ENCODE measurements at regions not wholly inside any gene's neighbourhood (a gene's known extent, or its start where the extent isn't known, plus 50 kb on each side); places are given as distances from the start of the nearest gene placed in this dataset.

GRCh38 chr2:143893371-143893770 lies 626.5 kb downstream of the ZEB2 start:
- H3K4me3 ChIP-seq: no peak overlapping the region
- no peaks in the 10 kb centered on the region for H3K27me3 ChIP-seq
- no peak for ATAC-seq
- no peaks in the 10 kb centered on the region for H3K4me1 ChIP-seq
- H3K27ac ChIP-seq: no peak overlapping the region
- TF ChIP-seq CTCF (IDR thresholded peaks at IDR 0.05): no peak
- no peak for TF ChIP-seq POLR2A (IDR thresholded peaks at IDR 0.05)
- intact Hi-C loops (cut with DNase I): no loop called here
- H3K36me3 ChIP-seq (replicated peaks in 1 of 2; ENCODE audit: insufficient read depth in 1 of 2, low read depth in 2 of 2): no peaks in the 10 kb centered on the region
- WGBS, 2 donors: 89 to 92% methylated on average over 3 of the region's 3 CpGs
- no peak for DNase-seq
- no peaks in the 10 kb centered on the region for H3K9me3 ChIP-seq

- TF ChIP-seq CTCF (IDR thresholded peaks at IDR 0.05) (no peak), POLR2A (IDR thresholded peaks at IDR 0.05) (no peak)
- 78 to 79% methylated on average over 7 of the region's 7 CpGs for whole genome bisulfite sequencing, 2 donors
- H3K27ac ChIP-seq: no peak overlapping the region
- H3K27me3 ChIP-seq: no peaks in the 10 kb centered on the region
- H3K9me3 ChIP-seq: no peaks in the 10 kb centered on the region
- no peak overlapping the region for H3K4me3 ChIP-seq
- H3K4me1 ChIP-seq: no peaks in the 10 kb centered on the region
- H3K36me3 ChIP-seq (replicated peaks in 1 of 2; ENCODE audit: insufficient read depth in 1 of 2, low read depth in 2 of 2): no peaks in the 10 kb centered on the region
- ATAC-seq: no peak
- DNase-seq: no peak
- intact Hi-C loops (cut with DNase I): no loop called here
These were observed 628.0 kb downstream of the ZEB2 start for GRCh38 chr2:143891879-143892308.

GRCh38 chr2:143890798-143891197 lies 629.1 kb downstream of the ZEB2 start:
- Histone ChIP-seq H3K36me3 (replicated peaks in 1 of 2; ENCODE audit: insufficient read depth in 1 of 2, low read depth in 2 of 2) (no peaks in the 10 kb centered on the region), H3K4me3 (no peak overlapping the region), H3K27ac (no peak overlapping the region), H3K27me3 (no peaks in the 10 kb centered on the region), H3K4me1 (no peaks in the 10 kb centered on the region), H3K9me3 (no peaks in the 10 kb centered on the region)
- TF ChIP-seq POLR2A (IDR thresholded peaks at IDR 0.05): no peak
- no peak for TF ChIP-seq CTCF (IDR thresholded peaks at IDR 0.05)
- DNase-seq: no peak
- ATAC-seq: no peak
- 54 to 55% methylated on average over 3 of the region's 3 CpGs for WGBS, 2 donors
- intact Hi-C loops (cut with DNase I): no loop called here

- Histone ChIP-seq H3K9me3 (no peaks in the 10 kb centered on the region), H3K4me1 (no peaks in the 10 kb centered on the region), H3K4me3 (no peak overlapping the region), H3K36me3 (replicated peaks in 1 of 2; ENCODE audit: insufficient read depth in 1 of 2, low read depth in 2 of 2) (no peaks in the 10 kb centered on the region), H3K27me3 (no peaks in the 10 kb centered on the region), H3K27ac (no peak overlapping the region)
- intact Hi-C loops (cut with DNase I): no loop called here
- no peak for ATAC-seq
- no peak for DNase-seq
- WGBS, 2 donors: 87 to 92% methylated on average over 4 of the region's 4 CpGs
- no peak for TF ChIP-seq POLR2A (IDR thresholded peaks at IDR 0.05)
- TF ChIP-seq CTCF (IDR thresholded peaks at IDR 0.05): no peak
These were observed 630.7 kb downstream of the ZEB2 start for GRCh38 chr2:143889216-143889615.

GRCh38 chr2:143885461-143885860 lies 634.5 kb downstream of the ZEB2 start:
- H3K27me3 ChIP-seq: no peaks in the 10 kb centered on the region
- H3K4me1 ChIP-seq: no peaks in the 10 kb centered on the region
- DNase-seq: no peak
- no peak overlapping the region for H3K4me3 ChIP-seq
- no peak for TF ChIP-seq POLR2A (IDR thresholded peaks at IDR 0.05)
- TF ChIP-seq CTCF (IDR thresholded peaks at IDR 0.05): no peak
- WGBS, 2 donors: 88 to 91% methylated on average over 3 of the region's 3 CpGs
- H3K36me3 ChIP-seq (replicated peaks in 1 of 2; ENCODE audit: insufficient read depth in 1 of 2, low read depth in 2 of 2): no peaks in the 10 kb centered on the region
- no peaks in the 10 kb centered on the region for H3K9me3 ChIP-seq
- intact Hi-C loops (cut with DNase I): no loop called here
- H3K27ac ChIP-seq: no peak overlapping the region
- no peak for ATAC-seq
